22Rv1 (cell line): ENCODE measurements at regions not wholly inside any gene's neighbourhood (a gene's known extent, or its start where the extent isn't known, plus 50 kb on each side); places are given as distances from the start of the nearest gene placed in this dataset.

ENCODE experiments used
- CTCF ChIP-seq: fragments of 450-650 bp; IDR thresholded peaks from 2 replicates; pipeline ENCODE4 v1.5.1; 2017; ENCODE audit warnings: mild to moderate bottlenecking
- ZFX ChIP-seq: fragments of 450-650 bp; IDR thresholded peaks from 2 replicates; pipeline ENCODE4 v1.6.1; 2017; ENCODE audit warnings: antibody characterized with exemption, borderline replicate concordance

GRCh38 chr14:51395361-51395849 is 155.4 kb downstream of the TMX1 start:
- TF ChIP-seq CTCF (no peak), ZFX (no peak)
